ENCODE measurements at regions not wholly inside any gene's neighbourhood (a gene's known extent, or its start where the extent isn't known, plus 50 kb on each side); places are given as distances from the start of the nearest gene placed in this dataset.

GRCh38 chr5:89156226-89156625 lies 273.2 kb upstream of the MEF2C start:
- no peak for ATAC-seq
- TF ChIP-seq POU6F1 (CRISPR knock-in tag; IDR thresholded peaks at IDR 0.05; ENCODE audit: borderline replicate concordance, low read depth) = no peak
- no peak for TF ChIP-seq CSDC2 (CRISPR knock-in tag; IDR thresholded peaks at IDR 0.05)
- TF ChIP-seq TOX (CRISPR knock-in tag; IDR thresholded peaks at IDR 0.05; ENCODE audit: borderline replicate concordance) = no peak
- TF ChIP-seq GLIS3 (CRISPR knock-in tag; IDR thresholded peaks at IDR 0.05) = no peak
- no peak for TF ChIP-seq PATZ1 (CRISPR knock-in tag; IDR thresholded peaks at IDR 0.05; ENCODE audit: borderline replicate concordance)

- no peak for ATAC-seq
- TF ChIP-seq, protein P1, sequence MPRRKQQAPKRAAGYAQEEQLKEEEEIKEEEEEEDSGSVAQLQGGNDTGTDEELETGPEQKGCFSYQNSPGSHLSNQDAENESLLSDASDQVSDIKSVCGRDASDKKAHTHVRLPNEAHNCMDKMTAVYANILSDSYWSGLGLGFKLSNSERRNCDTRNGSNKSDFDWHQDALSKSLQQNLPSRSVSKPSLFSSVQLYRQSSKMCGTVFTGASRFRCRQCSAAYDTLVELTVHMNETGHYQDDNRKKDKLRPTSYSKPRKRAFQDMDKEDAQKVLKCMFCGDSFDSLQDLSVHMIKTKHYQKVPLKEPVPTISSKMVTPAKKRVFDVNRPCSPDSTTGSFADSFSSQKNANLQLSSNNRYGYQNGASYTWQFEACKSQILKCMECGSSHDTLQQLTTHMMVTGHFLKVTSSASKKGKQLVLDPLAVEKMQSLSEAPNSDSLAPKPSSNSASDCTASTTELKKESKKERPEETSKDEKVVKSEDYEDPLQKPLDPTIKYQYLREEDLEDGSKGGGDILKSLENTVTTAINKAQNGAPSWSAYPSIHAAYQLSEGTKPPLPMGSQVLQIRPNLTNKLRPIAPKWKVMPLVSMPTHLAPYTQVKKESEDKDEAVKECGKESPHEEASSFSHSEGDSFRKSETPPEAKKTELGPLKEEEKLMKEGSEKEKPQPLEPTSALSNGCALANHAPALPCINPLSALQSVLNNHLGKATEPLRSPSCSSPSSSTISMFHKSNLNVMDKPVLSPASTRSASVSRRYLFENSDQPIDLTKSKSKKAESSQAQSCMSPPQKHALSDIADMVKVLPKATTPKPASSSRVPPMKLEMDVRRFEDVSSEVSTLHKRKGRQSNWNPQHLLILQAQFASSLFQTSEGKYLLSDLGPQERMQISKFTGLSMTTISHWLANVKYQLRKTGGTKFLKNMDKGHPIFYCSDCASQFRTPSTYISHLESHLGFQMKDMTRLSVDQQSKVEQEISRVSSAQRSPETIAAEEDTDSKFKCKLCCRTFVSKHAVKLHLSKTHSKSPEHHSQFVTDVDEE (CRISPR knock-in tag; IDR thresholded peaks at IDR 0.05) = no peak
- TF ChIP-seq ISL1 (CRISPR knock-in tag; IDR thresholded peaks at IDR 0.05) = no peak
- TF ChIP-seq CSDC2 (CRISPR knock-in tag; IDR thresholded peaks at IDR 0.05) = no peak
- no peak for TF ChIP-seq ARNTL (CRISPR knock-in tag; IDR thresholded peaks at IDR 0.05; ENCODE audit: borderline replicate concordance, low read depth)
- no peak for TF ChIP-seq RARB (CRISPR knock-in tag; IDR thresholded peaks at IDR 0.05)
- TF ChIP-seq SNAI2 (CRISPR knock-in tag; IDR thresholded peaks at IDR 0.05) = no peak
- TF ChIP-seq POU6F1 (CRISPR knock-in tag; IDR thresholded peaks at IDR 0.05; ENCODE audit: borderline replicate concordance, low read depth) = no peak
- no peak for TF ChIP-seq ZNF70 (CRISPR knock-in tag; IDR thresholded peaks at IDR 0.05)
- no peak for TF ChIP-seq ZFP30 (CRISPR knock-in tag; IDR thresholded peaks at IDR 0.05)
- no peak for TF ChIP-seq PATZ1 (CRISPR knock-in tag; IDR thresholded peaks at IDR 0.05; ENCODE audit: borderline replicate concordance)
- no peak for TF ChIP-seq OSR1 (CRISPR knock-in tag; IDR thresholded peaks at IDR 0.05)
- no peak for TF ChIP-seq CSRNP3 (CRISPR knock-in tag; IDR thresholded peaks at IDR 0.05)
- no peak for TF ChIP-seq GLIS3 (CRISPR knock-in tag; IDR thresholded peaks at IDR 0.05)
- no peak for TF ChIP-seq ZNF8 (CRISPR knock-in tag; IDR thresholded peaks at IDR 0.05)
- no peak for TF ChIP-seq BACH2 (CRISPR knock-in tag; IDR thresholded peaks at IDR 0.05; ENCODE audit: borderline replicate concordance)
- TF ChIP-seq ZNF565 (CRISPR knock-in tag; conservative IDR thresholded peaks at IDR 0.05; ENCODE audit: low read depth) = no peak
- TF ChIP-seq PPARA (CRISPR knock-in tag; IDR thresholded peaks at IDR 0.05; ENCODE audit: borderline replicate concordance) = no peak
Measured at GRCh38 chr5:89147031-89147430, 264.0 kb upstream of the MEF2C start.

DNA sequence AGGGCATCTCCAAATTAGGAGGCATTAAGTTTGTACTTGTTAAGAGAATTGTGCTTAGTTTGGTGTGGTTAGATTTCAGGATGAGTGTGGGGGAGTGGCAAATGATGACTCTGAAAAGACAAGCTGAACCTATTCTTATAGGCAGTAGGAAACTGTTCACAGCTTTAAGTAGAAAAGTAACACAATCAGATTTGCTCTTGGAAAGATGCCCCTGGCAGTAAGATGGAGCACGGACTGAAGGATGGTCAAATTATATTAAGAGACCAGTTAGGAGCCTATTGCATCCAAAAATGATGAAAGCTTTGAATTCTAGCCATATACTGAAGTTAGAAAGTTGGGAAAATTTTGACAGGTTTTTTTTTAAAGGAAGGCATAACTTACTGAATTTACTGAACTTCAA lies 254.2 kb upstream of the MEF2C start:
- ATAC-seq = no peak
- TF ChIP-seq ISL1 (CRISPR knock-in tag; IDR thresholded peaks at IDR 0.05) (no peak), OSR1 (CRISPR knock-in tag; IDR thresholded peaks at IDR 0.05) (no peak), PPARA (CRISPR knock-in tag; IDR thresholded peaks at IDR 0.05; ENCODE audit: borderline replicate concordance) (no peak), SNAI2 (CRISPR knock-in tag; IDR thresholded peaks at IDR 0.05) (no peak), ZNF70 (CRISPR knock-in tag; IDR thresholded peaks at IDR 0.05) (no peak), ZFP3 (CRISPR knock-in tag; IDR thresholded peaks at IDR 0.05) (no peak), GLIS3 (CRISPR knock-in tag; IDR thresholded peaks at IDR 0.05) (no peak), RARB (CRISPR knock-in tag; IDR thresholded peaks at IDR 0.05) (no peak), ZFP30 (CRISPR knock-in tag; IDR thresholded peaks at IDR 0.05) (no peak), CSRNP3 (CRISPR knock-in tag; IDR thresholded peaks at IDR 0.05) (no peak), ARNTL (CRISPR knock-in tag; IDR thresholded peaks at IDR 0.05; ENCODE audit: borderline replicate concordance, low read depth) (no peak), ZC3H10 (CRISPR knock-in tag; IDR thresholded peaks at IDR 0.05) (no peak), ESRRG (CRISPR knock-in tag; IDR thresholded peaks at IDR 0.05) (no peak)
- TF ChIP-seq, protein P2, sequence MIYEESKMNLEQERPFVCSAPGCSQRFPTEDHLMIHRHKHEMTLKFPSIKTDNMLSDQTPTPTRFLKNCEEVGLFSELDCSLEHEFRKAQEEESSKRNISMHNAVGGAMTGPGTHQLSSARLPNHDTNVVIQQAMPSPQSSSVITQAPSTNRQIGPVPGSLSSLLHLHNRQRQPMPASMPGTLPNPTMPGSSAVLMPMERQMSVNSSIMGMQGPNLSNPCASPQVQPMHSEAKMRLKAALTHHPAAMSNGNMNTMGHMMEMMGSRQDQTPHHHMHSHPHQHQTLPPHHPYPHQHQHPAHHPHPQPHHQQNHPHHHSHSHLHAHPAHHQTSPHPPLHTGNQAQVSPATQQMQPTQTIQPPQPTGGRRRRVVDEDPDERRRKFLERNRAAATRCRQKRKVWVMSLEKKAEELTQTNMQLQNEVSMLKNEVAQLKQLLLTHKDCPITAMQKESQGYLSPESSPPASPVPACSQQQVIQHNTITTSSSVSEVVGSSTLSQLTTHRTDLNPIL (CRISPR knock-in tag; IDR thresholded peaks at IDR 0.05; ENCODE audit: low read depth) = no peak
